ENCODE measurements at regions not wholly inside any gene's neighbourhood (a gene's known extent, or its start where the extent isn't known, plus 50 kb on each side); places are given as distances from the start of the nearest gene placed in this dataset.

DNA sequence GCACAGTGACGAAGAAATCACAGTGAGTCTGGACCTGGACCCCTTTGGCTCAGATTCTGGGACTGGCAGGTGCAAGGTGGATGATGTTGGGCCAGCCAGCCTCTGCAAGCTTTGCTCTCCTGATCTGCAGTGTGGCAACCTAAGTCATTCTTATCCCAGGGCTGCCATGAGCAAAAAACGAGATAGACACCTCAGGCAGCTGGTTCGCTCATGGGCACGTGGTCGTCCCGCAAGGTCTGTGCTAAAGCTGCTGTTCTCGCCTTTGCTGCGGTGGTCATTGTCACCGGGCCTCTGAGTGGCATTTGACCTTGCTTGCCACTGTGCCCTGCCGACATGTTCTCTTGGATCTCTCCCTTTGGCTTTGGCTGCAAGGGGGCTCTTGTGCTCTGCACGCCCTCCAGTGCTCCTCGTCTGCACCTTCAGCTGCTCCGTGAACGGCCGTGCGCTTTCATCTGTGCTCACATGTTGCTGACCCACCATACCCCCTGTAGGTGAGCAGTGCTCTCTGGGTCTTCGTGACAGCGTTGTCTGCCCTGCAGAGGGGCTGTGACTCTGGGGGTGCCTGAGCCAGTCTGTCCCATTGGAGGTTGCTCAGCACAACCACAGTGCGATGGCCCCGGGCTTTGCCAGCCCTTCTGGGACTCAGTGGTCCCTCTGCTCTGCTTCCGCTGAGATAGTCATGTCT lies 317.0 kb downstream of the GLRX3 start:
- Histone ChIP-seq H3K23ac (ENCODE audit: insufficient read length, low read depth, low read length) (no peak overlapping the region), H2BK20ac (ENCODE audit: low read depth, low read length, poor library complexity, severe bottlenecking) (no peak overlapping the region), H3K23me2 (ENCODE audit: insufficient read length, low read depth, low read length, poor library complexity, severe bottlenecking) (no peaks in the 10 kb centered on the region), H2BK120ac (ENCODE audit: low read depth, low read length, poor library complexity, severe bottlenecking) (no peak overlapping the region), H3K4ac (ENCODE audit: low read depth, low read length) (no peak overlapping the region), H2BK12ac (ENCODE audit: insufficient read length, low read depth, low read length) (no peak overlapping the region), H4K91ac (ENCODE audit: insufficient read length, low read depth, low read length) (no peak overlapping the region), H3K56ac (ENCODE audit: insufficient read length, low read depth, low read length) (no peak overlapping the region), H3K14ac (ENCODE audit: insufficient read depth, low read length) (no peak overlapping the region; the same call in 1 of the 2 replicates), H2BK15ac (ENCODE audit: low read depth, low read length) (no peak overlapping the region), H3K9ac (ENCODE audit: extremely low read depth, insufficient read length, low read length) (no peak overlapping the region), H3K79me2 (ENCODE audit: insufficient read depth, low read length) (no peaks in the 10 kb centered on the region), H3K4me2 (ENCODE audit: insufficient read depth, insufficient read length, low read length) (no peak overlapping the region), H2AK5ac (ENCODE audit: insufficient read length, low read length) (no peak overlapping the region), H3K27ac (ENCODE audit: insufficient read length, low read depth, low read length) (no peak overlapping the region), H3T11ph (ENCODE audit: low read length) (no peak overlapping the region), H4K8ac (replicated peaks; ENCODE audit: insufficient read length, low read depth, low read length) (no peak overlapping the region), H3K79me1 (ENCODE audit: insufficient read depth, low read depth, low read length, poor library complexity, severe bottlenecking) (no peaks in the 10 kb centered on the region), H2AFZ (ENCODE audit: low read length) (no peak overlapping the region), H3K18ac (ENCODE audit: insufficient read length, low read depth, low read length) (no peak overlapping the region), H4K20me1 (ENCODE audit: control insufficient read depth, insufficient read depth, insufficient read length) (no peaks in the 10 kb centered on the region), H2BK5ac (ENCODE audit: insufficient read length, low read length) (no peak overlapping the region), H4K5ac (ENCODE audit: insufficient read length, low read depth, low read length) (no peak overlapping the region), H3K27me3 (ENCODE audit: insufficient read depth, low read length) (no peaks in the 10 kb centered on the region), H3K9me3 (ENCODE audit: control insufficient read depth, low read depth, low read length) (no peaks in the 10 kb centered on the region), H3K4me1 (ENCODE audit: insufficient read depth, low read length) (no peaks in the 10 kb centered on the region)
- Mint-ChIP-seq H3K27ac (peak overlapping the region in 1 of 3 experiments; percentile 21; a peak in 1 of 7 replicates), H3K9me3 (no peaks in the 10 kb centered on the region), H3K4me1 (no peaks in the 10 kb centered on the region), H3K4me3 (no peak overlapping the region), H3K27me3 (ENCODE audit: low read depth) (peaks cover 19% of the 10 kb centered on the region), H3K36me3 (ENCODE audit: insufficient read depth in 1 of 3, low read depth in 3 of 3) (no peaks in the 10 kb centered on the region; a peak in 1 of 7 replicates)
- TF ChIP-seq, protein P1, sequence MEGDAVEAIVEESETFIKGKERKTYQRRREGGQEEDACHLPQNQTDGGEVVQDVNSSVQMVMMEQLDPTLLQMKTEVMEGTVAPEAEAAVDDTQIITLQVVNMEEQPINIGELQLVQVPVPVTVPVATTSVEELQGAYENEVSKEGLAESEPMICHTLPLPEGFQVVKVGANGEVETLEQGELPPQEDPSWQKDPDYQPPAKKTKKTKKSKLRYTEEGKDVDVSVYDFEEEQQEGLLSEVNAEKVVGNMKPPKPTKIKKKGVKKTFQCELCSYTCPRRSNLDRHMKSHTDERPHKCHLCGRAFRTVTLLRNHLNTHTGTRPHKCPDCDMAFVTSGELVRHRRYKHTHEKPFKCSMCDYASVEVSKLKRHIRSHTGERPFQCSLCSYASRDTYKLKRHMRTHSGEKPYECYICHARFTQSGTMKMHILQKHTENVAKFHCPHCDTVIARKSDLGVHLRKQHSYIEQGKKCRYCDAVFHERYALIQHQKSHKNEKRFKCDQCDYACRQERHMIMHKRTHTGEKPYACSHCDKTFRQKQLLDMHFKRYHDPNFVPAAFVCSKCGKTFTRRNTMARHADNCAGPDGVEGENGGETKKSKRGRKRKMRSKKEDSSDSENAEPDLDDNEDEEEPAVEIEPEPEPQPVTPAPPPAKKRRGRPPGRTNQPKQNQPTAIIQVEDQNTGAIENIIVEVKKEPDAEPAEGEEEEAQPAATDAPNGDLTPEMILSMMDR (conservative IDR thresholded peaks at IDR 0.05): no peak
- DNase-seq: peak; percentile 28
- no CpG with 5 or more reads among the region's 21 CpGs for WGBS (ENCODE audit: extremely low coverage, insufficient read length, low lambda C conversion rate)

Data from H9 (cell line).